Eye (tissue), 1 donor: ENCODE measurements at regions not wholly inside any gene's neighbourhood (a gene's known extent, or its start where the extent isn't known, plus 50 kb on each side); places are given as distances from the start of the nearest gene placed in this dataset.
A peak's percentile ranks its signal among the peaks of the same experiment; 100 is the strongest.
"Not testable (repeated sequence)": the region's sequence is repeated elsewhere in the genome, so short reads cannot be mapped to it uniquely, and the experiment has no call there.

Experiments
- DNase-seq: peaks from one replicate; pipeline ENCODE4 v3.0.0-alpha.2; 2015

- no peak for DNase-seq
Observed at GRCh38 chr16:76612497-76612896, 335.3 kb downstream of the CNTNAP4 start.

GRCh38 chr16:76614269-76614668 is 337.1 kb downstream of the CNTNAP4 start:
- DNase-seq: peak; percentile 3

GRCh38 chr16:76622876-76623275 is 345.7 kb downstream of the CNTNAP4 start:
- DNase-seq: no peak

GRCh38 chr16:76634847-76635697 is 357.9 kb downstream of the CNTNAP4 start:
- no peak for DNase-seq

- no peak for DNase-seq
Observed at GRCh38 chr16:76639685-76640289, 362.6 kb downstream of the CNTNAP4 start.

GRCh38 chr16:76650582-76650981 is 373.4 kb downstream of the CNTNAP4 start:
- no peak for DNase-seq

GRCh38 chr16:76653390-76654026 is 376.3 kb downstream of the CNTNAP4 start:
- peak; percentile 87 for DNase-seq

- peak; percentile 72 for DNase-seq
Observed at GRCh38 chr16:76654088-76654820, 377.1 kb downstream of the CNTNAP4 start.

GRCh38 chr16:76656994-76657393 is 379.8 kb downstream of the CNTNAP4 start:
- peak; percentile 20 for DNase-seq

- no peak for DNase-seq
Observed at GRCh38 chr16:76661691-76662235, 384.6 kb downstream of the CNTNAP4 start.

GRCh38 chr16:76665571-76666275 is 388.5 kb downstream of the CNTNAP4 start:
- no peak for DNase-seq

- DNase-seq: peak; percentile 25
Observed at GRCh38 chr16:76668207-76668725, 391.1 kb downstream of the CNTNAP4 start.

- DNase-seq: no peak
Observed at GRCh38 chr16:76669288-76669687, 392.1 kb downstream of the CNTNAP4 start.

GRCh38 chr16:76670125-76670857 is 393.1 kb downstream of the CNTNAP4 start:
- no peak for DNase-seq

- no peak for DNase-seq
Observed at GRCh38 chr16:76676356-76676755, 399.2 kb downstream of the CNTNAP4 start.

GRCh38 chr16:76681296-76681695 is 404.1 kb downstream of the CNTNAP4 start:
- DNase-seq: no peak

- no peak for DNase-seq
Observed at GRCh38 chr16:76683051-76683450, 405.9 kb downstream of the CNTNAP4 start.

GRCh38 chr16:76696876-76697275 is 419.7 kb downstream of the CNTNAP4 start:
- no peak for DNase-seq

- DNase-seq: no peak
Observed at GRCh38 chr16:76705892-76706291, 428.7 kb downstream of the CNTNAP4 start.

GRCh38 chr16:76713191-76713590 is 436.0 kb downstream of the CNTNAP4 start:
- no peak for DNase-seq

- not testable (repeated sequence) for DNase-seq
Observed at GRCh38 chr16:76716251-76716650, 439.1 kb downstream of the CNTNAP4 start.
